GM23248 (cell line): ENCODE measurements at regions not wholly inside any gene's neighbourhood (a gene's known extent, or its start where the extent isn't known, plus 50 kb on each side); places are given as distances from the start of the nearest gene placed in this dataset.
A peak's percentile ranks its signal among the peaks of the same experiment; 100 is the strongest.

Experiments
- DNase-seq: peaks from one replicate; pipeline ENCODE4 v3.0.0-alpha.2; 2015
- H2AFZ ChIP-seq: fragments of 200-600 bp; sonication (generic); 2 replicates; pipeline ENCODE4 v1.6.1; 2016; ENCODE audit warnings: antibody characterized with exemption
- H3F3A ChIP-seq: fragments of 200-600 bp; sonication (generic); 2 replicates; pipeline ENCODE4 v1.6.1; 2016; ENCODE audit warnings: mild to moderate bottlenecking, antibody characterized with exemption, mixed run types; ENCODE audit not compliant: insufficient read depth
- H3K27ac ChIP-seq: fragments of 200-600 bp; sonication (generic); 2 replicates; pipeline ENCODE4 v1.5.1; 2016; ENCODE audit warnings: mild to moderate bottlenecking
- H3K27me3 ChIP-seq: fragments of 200-600 bp; sonication (generic); replicated peaks from 2 replicates; pipeline ENCODE4 v1.6.1; 2016; ENCODE audit warnings: mild to moderate bottlenecking; ENCODE audit not compliant: insufficient read depth
- H3K36me3 ChIP-seq: fragments of 200-600 bp; sonication (generic); 2 replicates; pipeline ENCODE4 v1.6.1; 2016; ENCODE audit warnings: low read depth, mild to moderate bottlenecking
- H3K4me1 ChIP-seq: fragments of 200-600 bp; sonication (generic); 2 replicates; pipeline ENCODE4 v1.6.1; 2016; ENCODE audit warnings: mild to moderate bottlenecking; ENCODE audit not compliant: insufficient read depth
- H3K4me2 ChIP-seq: fragments of 200-600 bp; sonication (generic); one replicate; pipeline ENCODE4 v1.6.1; 2016; ENCODE audit warnings: mild to moderate bottlenecking; ENCODE audit not compliant: unreplicated experiment
- H3K4me3 ChIP-seq: fragments of 200-600 bp; sonication (generic); 2 replicates; pipeline ENCODE4 v1.5.1; 2016; ENCODE audit warnings: mild to moderate bottlenecking
- H3K79me2 ChIP-seq: fragments of 200-600 bp; sonication (generic); 2 replicates; pipeline ENCODE4 v1.6.1; 2016; ENCODE audit warnings: mild to moderate bottlenecking; ENCODE audit not compliant: insufficient read depth
- H3K9ac ChIP-seq: fragments of 200-600 bp; sonication (generic); 2 replicates; pipeline ENCODE4 v1.6.1; 2016; ENCODE audit warnings: mild to moderate bottlenecking
- H3K9me2 ChIP-seq: fragments of 200-600 bp; sonication (generic); 2 replicates; pipeline ENCODE4 v1.6.1; 2016; ENCODE audit warnings: mixed run types, mild to moderate bottlenecking, moderate library complexity; ENCODE audit not compliant: insufficient read depth
- H3K9me3 ChIP-seq: fragments of 200-600 bp; sonication (generic); one replicate; pipeline ENCODE4 v1.6.1; 2017; ENCODE audit warnings: low read depth
- H4K20me1 ChIP-seq: fragments of 200-600 bp; sonication (generic); 2 replicates; pipeline ENCODE4 v1.6.0; 2016; ENCODE audit not compliant: insufficient read depth
- EZH2 ChIP-seq: fragments of 200-600 bp; sonication (generic); IDR thresholded peaks from 2 replicates; pipeline ENCODE4 v1.6.1; 2018; ENCODE audit warnings: antibody characterized with exemption, mild to moderate bottlenecking; ENCODE audit not compliant: insufficient read depth, poor library complexity, severe bottlenecking
- EZH2phosphoT487 ChIP-seq: fragments of 200-600 bp; sonication (generic); IDR thresholded peaks from 2 replicates; pipeline ENCODE4 v1.6.1; 2018; ENCODE audit warnings: antibody characterized with exemption, moderate library complexity, mild to moderate bottlenecking, low read depth; ENCODE audit not compliant: insufficient read depth
- WGBS, 2 experiments: methylation state at CpG; one replicate each; pipeline ENCODE4 v1.1.6; 2015 to 2017; ENCODE audit warnings: low lambda C conversion rate in 2 of 2, low coverage in 1 of 2; ENCODE audit errors: missing lambda C conversion rate in 2 of 2; 5-methylcytosine and 5-hydroxymethylcytosine counted together
- in situ Hi-C: fragments of 300-500 bp; cut with MboI; formaldehyde crosslinking; loops from 2 replicates; pipeline ENCODE4 v1.15.0; 2020

- Histone ChIP-seq H3K4me3 (no peak overlapping the region), H3K79me2 (no peaks in the 10 kb centered on the region), H4K20me1 (no peaks in the 10 kb centered on the region), H3K4me1 (no peaks in the 10 kb centered on the region), H3K9me3 (no peaks in the 10 kb centered on the region), H3K36me3 (no peaks in the 10 kb centered on the region), H3K27ac (no peak overlapping the region), H3K9me2 (no peaks in the 10 kb centered on the region), H2AFZ (no peak overlapping the region), H3K27me3 (peaks cover 22% of the 10 kb centered on the region), H3K4me2 (no peak overlapping the region), H3K9ac (no peak overlapping the region), H3F3A (no peaks in the 10 kb centered on the region)
- in situ Hi-C loops: no loop called here
- TF ChIP-seq EZH2phosphoT487: no peak
- no peak for TF ChIP-seq EZH2
- peak; percentile 5 for DNase-seq
- WGBS, 2 experiments: 26 to 27% methylated on average over 10 of the region's 10 CpGs
Observed at GRCh38 chr9:134995792-134996120, 78.0 kb upstream of the FCN1 start.

GRCh38 chr9:134996591-134997530 is 79.1 kb upstream of the FCN1 start:
- whole genome bisulfite sequencing, 2 experiments: 61 to 64% methylated on average over 20 to 24 of the region's 24 CpGs
- H3K4me3 ChIP-seq: no peak overlapping the region
- no peak for DNase-seq
- no peaks in the 10 kb centered on the region for H3K79me2 ChIP-seq
- no peaks in the 10 kb centered on the region for H3F3A ChIP-seq
- H4K20me1 ChIP-seq: no peaks in the 10 kb centered on the region
- H3K4me2 ChIP-seq: no peak overlapping the region
- no peak for TF ChIP-seq EZH2
- TF ChIP-seq EZH2phosphoT487: no peak
- H2AFZ ChIP-seq: no peak overlapping the region
- H3K36me3 ChIP-seq: no peaks in the 10 kb centered on the region
- H3K27ac ChIP-seq: no peak overlapping the region
- H3K9me3 ChIP-seq: no peaks in the 10 kb centered on the region
- H3K9me2 ChIP-seq: no peaks in the 10 kb centered on the region
- H3K9ac ChIP-seq: no peak overlapping the region
- in situ Hi-C loops: no loop called here
- peaks cover 22% of the 10 kb centered on the region for H3K27me3 ChIP-seq
- H3K4me1 ChIP-seq: no peaks in the 10 kb centered on the region

- H3K9me2 ChIP-seq: no peaks in the 10 kb centered on the region
- 38 to 40% methylated on average over 2 of the region's 2 CpGs for WGBS, 2 experiments
- H3K4me2 ChIP-seq: no peak overlapping the region
- in situ Hi-C loops: no loop called here
- no peak overlapping the region for H3K4me3 ChIP-seq
- H4K20me1 ChIP-seq: no peaks in the 10 kb centered on the region
- no peaks in the 10 kb centered on the region for H3K36me3 ChIP-seq
- no peak for DNase-seq
- no peaks in the 10 kb centered on the region for H3K9me3 ChIP-seq
- no peak for TF ChIP-seq EZH2phosphoT487
- TF ChIP-seq EZH2: no peak
- H3K9ac ChIP-seq: no peak overlapping the region
- no peak overlapping the region for H2AFZ ChIP-seq
- peaks cover 6% of the 10 kb centered on the region for H3K27me3 ChIP-seq
- H3K27ac ChIP-seq: no peak overlapping the region
- no peaks in the 10 kb centered on the region for H3K79me2 ChIP-seq
- H3F3A ChIP-seq: no peaks in the 10 kb centered on the region
- no peaks in the 10 kb centered on the region for H3K4me1 ChIP-seq
Observed at GRCh38 chr9:135000647-135001245, 83.0 kb upstream of the FCN1 start.

- Histone ChIP-seq H3K79me2 (no peaks in the 10 kb centered on the region), H3K9ac (no peak overlapping the region), H3K36me3 (no peaks in the 10 kb centered on the region), H4K20me1 (no peaks in the 10 kb centered on the region), H3F3A (no peaks in the 10 kb centered on the region), H2AFZ (no peak overlapping the region), H3K4me2 (no peak overlapping the region), H3K27ac (no peak overlapping the region), H3K27me3 (no peaks in the 10 kb centered on the region), H3K4me3 (no peak overlapping the region), H3K4me1 (no peaks in the 10 kb centered on the region), H3K9me2 (no peaks in the 10 kb centered on the region), H3K9me3 (no peaks in the 10 kb centered on the region)
- DNase-seq: no peak
- TF ChIP-seq EZH2: no peak
- TF ChIP-seq EZH2phosphoT487: no peak
- in situ Hi-C loops: no loop called here
- WGBS, 2 experiments: 32 to 42% methylated on average over 2 of the region's 2 CpGs
Observed at GRCh38 chr9:135001526-135001925, 83.8 kb upstream of the FCN1 start.
